DND-41 (cell line): ENCODE measurements at regions not wholly inside any gene's neighbourhood (a gene's known extent, or its start where the extent isn't known, plus 50 kb on each side); places are given as distances from the start of the nearest gene placed in this dataset.

ENCODE experiments used
- EZH2 ChIP-seq: IDR thresholded peaks from 3 replicates; pipeline ENCODE4 v1.6.1; 2012; ENCODE audit warnings: borderline replicate concordance, low read depth, mild to moderate bottlenecking, moderate library complexity, low read length, inconsistent platforms; ENCODE audit not compliant: severe bottlenecking
- TF ChIP-seq, protein P1 (sequence below): IDR thresholded peaks from 2 replicates; pipeline ENCODE4 v1.5.1; 2012; ENCODE audit warnings: borderline replicate concordance, low read length, moderate library complexity, mild to moderate bottlenecking; ENCODE audit not compliant: poor library complexity, severe bottlenecking; ENCODE audit errors: extremely low read depth

DNA sequence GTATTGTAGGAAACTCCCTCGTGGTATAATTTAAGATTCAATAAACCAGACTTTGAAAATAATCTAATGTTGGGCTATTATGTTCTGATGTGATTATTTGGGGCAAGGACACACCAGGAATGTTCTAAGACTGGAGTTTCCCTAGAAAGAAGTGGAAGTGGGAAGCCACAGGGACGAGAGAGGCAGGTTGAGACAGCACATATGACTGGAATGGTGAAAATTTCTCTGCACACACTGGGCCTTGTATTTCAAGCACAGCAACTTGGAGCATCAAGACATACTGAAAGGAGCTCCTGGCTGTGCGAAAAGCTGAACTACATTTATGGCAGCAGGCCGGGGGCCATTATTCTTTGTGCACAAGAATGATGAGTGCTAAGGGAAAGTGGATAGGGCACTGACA, 98.2 kb downstream of the CETN3 start:
- TF ChIP-seq, protein P1, sequence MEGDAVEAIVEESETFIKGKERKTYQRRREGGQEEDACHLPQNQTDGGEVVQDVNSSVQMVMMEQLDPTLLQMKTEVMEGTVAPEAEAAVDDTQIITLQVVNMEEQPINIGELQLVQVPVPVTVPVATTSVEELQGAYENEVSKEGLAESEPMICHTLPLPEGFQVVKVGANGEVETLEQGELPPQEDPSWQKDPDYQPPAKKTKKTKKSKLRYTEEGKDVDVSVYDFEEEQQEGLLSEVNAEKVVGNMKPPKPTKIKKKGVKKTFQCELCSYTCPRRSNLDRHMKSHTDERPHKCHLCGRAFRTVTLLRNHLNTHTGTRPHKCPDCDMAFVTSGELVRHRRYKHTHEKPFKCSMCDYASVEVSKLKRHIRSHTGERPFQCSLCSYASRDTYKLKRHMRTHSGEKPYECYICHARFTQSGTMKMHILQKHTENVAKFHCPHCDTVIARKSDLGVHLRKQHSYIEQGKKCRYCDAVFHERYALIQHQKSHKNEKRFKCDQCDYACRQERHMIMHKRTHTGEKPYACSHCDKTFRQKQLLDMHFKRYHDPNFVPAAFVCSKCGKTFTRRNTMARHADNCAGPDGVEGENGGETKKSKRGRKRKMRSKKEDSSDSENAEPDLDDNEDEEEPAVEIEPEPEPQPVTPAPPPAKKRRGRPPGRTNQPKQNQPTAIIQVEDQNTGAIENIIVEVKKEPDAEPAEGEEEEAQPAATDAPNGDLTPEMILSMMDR = no peak
- TF ChIP-seq EZH2 = no peak
